ENCODE measurements at regions not wholly inside any gene's neighbourhood (a gene's known extent, or its start where the extent isn't known, plus 50 kb on each side); places are given as distances from the start of the nearest gene placed in this dataset.

DNA sequence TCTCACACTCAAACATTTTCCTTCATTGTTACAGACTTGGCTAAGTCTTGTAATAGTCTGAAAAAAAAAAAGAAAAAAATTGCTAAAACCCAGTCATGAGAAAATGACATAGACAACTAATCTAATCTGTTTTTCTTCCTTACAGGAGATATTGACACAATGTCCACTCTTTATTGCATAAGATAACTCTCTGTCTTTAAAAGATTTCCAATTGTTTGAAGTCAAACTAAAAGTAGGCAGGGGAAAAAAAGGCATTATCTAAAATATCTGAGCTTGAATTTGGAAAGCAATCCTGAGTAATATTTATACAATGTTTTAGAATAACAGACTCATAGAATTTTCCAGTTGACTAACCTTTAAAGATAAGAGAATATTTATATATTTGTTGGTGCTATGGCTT, 233.0 kb upstream of the CEP162 start:
- peak; percentile 25 for DNase-seq

DNA sequence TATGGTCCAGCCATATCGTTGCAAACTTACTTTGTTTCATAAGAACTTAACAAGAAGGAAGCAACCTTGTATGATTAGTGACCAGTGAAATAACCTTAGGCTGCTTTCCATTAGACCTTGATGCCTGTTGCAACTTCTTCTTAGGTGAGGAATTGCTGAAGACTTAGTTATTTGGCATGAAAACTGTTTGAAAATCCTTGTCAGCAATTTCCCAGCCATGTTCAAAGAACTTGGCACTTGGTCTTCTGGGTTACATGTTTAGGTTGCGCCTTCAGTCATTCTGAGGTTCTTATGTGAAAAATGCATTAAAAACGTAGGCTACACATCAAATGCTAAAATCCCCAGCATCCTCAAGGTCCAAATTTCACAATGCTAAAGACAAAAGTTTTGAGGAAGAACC, 232.0 kb upstream of the CEP162 start:
- DNase-seq, result no peak

DNA sequence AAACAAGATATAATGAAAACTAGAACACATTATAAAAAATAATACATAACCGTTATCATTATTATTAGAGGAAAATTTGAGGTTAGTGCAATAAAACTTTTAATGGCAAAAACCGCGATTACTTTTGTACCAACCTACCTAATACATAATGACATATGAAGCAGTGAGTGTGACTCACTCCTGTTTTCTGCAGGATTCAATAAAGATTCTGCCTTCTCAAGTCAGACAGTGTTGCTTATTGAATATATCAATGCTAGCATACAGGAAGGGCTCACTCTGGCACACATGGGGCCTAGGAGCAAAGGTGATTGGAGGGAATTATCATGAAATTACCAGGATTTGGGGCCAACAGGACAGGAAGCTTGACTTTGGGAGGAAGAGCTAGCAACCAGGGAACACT, 230.8 kb upstream of the CEP162 start:
- no peak for DNase-seq

DNA sequence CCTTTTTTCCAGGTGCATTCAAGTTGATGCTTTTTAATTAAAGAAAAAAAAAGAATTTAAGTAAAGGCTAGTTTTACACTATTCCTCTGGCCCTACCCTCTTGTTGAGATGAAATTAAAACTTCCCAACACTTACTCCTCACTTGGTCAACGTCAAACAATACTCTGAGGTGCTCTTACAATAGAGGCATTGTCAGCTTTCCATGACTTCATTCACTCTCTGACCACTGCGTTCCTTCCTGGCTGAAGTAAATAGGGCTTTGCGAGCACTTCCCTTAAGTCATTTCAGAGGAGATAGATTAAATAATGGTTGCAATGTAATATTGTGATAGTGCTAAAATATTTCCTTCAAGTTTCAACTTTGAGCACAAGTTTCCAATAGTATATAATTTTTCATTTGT, 229.8 kb upstream of the CEP162 start:
- DNase-seq, result no peak

DNA sequence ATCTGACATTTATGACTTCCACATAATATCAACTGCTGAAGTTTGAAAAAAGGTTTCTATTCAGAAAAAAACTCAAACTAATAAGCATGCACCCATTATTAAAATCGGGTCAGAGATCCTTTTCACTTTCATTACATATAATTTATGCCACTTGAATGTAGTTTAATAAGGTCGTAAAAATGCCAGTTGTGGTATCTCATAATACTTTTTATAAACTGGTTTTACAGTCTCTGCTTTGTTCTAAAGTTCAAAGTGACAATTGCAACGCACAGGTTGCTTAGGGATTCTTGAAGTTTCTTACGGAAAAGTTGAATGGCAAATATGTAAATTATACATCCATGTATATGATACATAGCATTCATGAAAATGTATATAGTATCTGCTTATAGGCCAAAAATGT, 229.4 kb upstream of the CEP162 start:
- DNase-seq, result no peak

DNA sequence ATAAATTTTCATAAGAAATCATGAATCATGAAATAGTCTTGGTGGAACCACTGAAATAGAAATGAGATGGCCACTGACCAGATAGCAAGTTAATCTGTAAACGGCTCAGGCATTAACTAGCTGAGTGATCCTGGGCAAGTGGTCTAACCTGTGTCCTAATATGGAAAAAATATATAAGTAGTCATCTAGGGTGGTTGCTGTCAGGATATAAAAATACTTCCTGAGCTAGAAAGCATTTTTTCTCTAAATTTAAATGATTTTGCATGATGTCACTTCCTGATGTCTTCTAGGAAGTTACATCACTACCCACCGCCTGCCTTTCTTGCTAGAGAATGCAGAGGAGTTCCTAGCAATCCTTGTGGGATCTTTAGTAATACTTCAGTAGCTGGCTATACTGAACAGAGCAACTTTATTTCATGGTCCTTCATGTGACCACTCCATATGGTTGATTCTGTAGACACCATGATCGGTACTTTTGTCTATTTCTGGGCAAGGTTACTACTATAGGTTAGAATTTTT, 228.1 kb upstream of the CEP162 start:
- DNase-seq, result peak; percentile 53

DNA sequence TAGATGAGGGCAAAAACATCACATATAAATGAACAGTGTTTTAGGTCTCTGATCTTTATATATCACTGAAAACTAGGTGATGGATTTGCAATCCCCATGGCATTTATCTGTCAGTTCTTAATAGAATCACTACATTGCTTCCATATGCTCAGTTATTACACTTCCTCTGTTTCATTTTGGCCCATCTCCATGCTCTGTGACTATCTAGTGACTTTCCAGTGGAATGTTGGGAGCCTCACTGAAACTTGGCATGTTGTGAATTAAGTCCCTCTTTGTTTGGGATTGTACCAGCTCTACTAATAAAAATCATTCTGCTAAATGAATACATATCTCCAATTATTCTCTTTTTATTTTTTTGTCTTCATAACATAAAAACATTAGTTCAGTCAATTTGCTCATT, 226.1 kb upstream of the CEP162 start:
- DNase-seq, result peak; percentile 66

DNA sequence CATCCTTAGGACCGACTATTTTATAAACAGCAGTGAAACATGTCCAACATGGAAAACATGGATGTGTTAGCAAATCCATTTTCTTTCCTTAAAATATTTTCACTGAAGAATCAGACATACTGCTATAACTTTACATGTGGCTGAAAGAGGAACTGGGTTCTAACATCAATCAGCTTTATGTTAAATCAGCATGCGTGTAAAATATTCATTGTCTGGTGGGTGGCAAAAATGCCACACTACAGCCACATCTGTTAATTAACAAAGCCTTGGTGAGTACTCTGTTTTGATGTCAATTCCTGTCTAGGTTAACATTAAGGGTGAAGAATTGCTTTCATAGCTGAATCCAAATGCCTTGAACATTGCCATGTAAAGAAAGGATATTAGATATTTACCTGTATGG, 222.6 kb upstream of the CEP162 start:
- DNase-seq, result no peak

DNA sequence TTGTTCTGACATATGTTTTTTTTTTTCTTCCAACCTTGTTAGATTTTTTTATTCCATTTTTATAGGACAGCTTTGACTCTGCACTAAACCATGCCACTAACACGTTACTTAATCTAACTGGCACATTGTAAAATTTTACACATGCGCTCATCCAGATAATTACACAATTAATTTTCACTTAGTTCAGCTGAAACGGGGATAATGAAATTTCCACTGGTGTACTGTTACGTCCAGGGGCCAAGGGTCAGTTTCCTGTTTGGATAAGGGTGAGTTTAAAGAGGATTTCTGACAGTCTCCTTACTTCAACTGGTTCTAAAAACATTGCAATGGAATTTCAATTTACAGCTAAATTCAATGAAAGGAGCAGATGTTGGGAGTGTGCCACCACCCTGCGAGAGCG, 221.8 kb upstream of the CEP162 start:
- DNase-seq, result no peak

DNA sequence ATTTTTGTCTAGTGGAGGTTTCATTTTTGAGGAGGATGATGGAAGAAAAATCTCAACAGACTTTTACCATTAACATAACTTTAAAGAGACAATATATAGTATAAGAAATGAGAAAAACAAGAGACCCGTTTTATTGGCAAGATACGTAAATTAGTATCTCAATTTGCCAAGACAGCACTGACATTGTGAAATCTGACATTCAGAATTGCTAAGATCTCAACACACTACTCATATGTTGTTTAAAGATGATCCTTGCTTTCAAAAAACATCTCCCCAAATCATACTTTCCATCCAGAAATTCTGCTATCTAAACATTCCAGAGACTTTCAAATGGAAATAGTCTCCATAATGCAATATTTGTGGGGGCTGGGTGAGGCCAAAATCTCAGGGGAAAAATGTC, 220.9 kb upstream of the CEP162 start:
- DNase-seq, result no peak

DNA sequence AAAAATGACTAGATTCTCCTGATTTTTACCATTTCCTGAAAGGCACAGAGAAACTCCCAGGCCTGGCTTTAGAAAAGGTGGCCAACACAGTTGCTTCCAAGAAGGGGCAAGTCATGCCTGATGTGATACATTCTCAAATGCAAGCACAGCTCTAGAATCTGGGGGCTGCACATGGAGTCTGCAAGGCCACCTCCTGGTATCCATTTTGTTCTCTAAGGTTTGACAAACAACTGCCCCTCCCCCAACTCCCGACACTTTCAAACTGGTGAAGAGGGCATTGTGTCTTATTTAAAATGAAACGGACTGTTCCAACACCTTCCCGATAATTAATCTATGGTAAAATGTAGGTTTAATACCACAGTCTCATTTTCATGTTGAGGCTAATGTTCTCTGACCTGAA, 220.2 kb upstream of the CEP162 start:
- no peak for DNase-seq

DNA sequence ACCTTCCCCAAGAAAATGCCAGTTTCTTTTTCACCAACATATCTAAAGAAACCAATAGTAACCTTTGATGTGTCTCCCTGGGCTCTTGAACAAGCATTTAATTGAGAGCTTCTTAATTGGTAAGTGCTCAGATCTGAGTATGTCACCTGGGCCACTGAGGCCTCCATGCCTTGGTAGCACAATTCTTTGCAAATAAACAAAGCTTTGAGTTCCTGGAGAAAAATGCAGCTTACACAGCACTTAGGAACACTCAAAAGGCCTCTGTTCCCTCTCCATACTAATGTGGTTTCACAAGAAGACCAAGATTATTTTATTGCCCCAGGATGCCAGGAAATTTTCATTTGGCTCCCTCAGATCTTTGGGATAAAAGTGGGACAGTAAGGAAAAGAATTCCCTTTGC, 217.6 kb upstream of the CEP162 start:
- no peak for DNase-seq

DNA sequence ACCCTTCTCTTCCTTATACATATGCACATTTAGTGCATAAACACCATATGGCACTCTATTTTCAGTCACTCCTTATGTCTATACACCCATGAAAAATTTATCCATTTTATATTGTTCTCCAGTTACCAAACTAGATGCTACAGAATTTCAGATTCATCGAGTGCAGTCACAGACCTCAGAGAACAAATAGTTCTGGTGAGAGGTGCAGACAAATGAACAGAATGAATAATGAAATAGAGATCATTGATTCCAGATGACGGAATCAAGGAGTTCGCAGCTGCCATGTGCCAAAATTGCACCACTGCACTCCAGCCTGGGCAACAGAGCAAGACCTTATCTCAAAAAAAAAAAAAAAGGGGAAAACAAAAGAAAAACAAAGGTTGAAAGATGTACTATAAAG, 214.8 kb upstream of the CEP162 start:
- DNase-seq, result peak; percentile 37

DNA sequence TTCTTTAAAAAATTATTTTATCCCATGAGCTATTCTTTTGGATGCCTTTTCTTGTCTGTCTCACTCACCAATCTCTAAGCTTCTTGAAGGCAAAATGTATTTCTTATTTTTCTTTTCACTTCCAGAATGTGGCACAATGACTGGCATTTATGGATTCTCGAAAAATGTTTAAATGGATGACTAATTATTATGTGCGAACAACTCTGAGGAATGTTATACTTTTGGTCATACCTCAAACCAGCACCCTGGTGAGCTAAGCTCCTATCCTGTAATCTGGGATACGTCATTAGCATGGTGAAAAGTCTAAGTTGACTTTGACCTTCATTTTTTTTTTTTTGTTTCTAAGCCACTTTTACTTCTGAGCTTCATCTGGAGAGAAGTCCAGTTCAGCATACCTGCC, 214.0 kb upstream of the CEP162 start:
- DNase-seq, result peak; percentile 5

DNA sequence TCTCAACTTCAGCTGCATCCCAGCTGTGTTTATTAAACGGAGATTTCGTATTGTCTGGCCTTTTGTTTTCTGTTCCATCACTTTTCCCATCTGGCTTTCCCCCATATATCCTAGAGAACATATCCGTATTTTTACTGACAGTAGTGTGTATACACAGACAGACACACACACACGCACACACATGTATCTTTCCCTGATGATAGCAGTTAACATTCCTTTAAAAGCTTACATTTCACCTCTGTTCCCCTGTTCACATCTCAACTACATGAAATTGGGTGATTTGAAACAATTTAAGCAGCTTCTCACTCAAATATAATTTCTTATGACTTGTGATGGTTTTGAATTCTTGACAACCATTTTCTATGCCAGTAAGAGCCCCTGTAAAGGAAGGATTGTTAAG, 207.1 kb upstream of the CEP162 start:
- DNase-seq, result no peak

DNA sequence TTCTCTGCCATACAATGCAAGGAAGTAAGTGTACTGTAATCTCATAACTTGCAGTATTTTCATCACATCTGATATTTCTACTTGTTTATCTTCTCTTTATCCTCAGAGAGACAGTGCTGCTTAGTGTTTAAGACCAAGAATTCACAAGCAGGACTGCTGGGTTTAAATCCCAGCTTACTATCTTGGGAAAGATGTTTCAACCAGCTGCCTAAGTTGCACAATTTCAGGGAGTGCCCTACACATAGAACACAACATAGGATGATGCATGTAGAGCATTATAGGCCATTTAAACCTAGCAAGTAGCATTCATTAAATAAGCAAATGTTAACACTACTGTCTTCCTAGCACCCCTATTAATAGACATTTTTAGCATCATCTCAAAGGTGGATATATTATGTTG, 205.2 kb upstream of the CEP162 start:
- peak; percentile 5 for DNase-seq

DNA sequence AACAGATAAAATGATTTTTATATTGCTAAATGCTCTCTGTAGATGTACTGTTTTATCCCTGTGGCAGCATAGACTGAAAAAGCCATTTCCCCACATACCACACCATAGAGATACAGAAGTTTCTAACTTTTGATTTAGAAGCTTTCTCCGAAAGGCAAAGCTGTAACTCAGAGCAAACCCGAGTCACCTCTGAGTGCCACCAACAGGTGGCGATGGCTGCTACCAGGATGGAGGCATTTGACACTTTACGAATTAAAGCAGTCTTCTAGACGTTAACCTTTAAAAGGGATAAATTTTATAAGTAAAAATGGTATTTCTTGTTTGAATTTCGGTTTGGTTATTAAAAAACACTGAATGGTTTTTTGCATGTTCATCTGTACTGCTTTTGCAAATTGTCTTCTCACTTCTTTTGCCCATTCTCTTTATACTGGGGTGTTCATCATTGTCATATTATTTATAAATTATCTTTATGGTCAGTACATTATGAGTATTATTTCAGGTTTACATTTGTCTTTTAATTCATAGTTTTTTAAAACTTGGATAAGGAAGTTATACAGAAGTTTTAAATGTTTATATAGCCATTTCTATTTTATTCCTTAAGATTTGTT, 201.0 kb upstream of the CEP162 start:
- peak; percentile 63 for DNase-seq

DNA sequence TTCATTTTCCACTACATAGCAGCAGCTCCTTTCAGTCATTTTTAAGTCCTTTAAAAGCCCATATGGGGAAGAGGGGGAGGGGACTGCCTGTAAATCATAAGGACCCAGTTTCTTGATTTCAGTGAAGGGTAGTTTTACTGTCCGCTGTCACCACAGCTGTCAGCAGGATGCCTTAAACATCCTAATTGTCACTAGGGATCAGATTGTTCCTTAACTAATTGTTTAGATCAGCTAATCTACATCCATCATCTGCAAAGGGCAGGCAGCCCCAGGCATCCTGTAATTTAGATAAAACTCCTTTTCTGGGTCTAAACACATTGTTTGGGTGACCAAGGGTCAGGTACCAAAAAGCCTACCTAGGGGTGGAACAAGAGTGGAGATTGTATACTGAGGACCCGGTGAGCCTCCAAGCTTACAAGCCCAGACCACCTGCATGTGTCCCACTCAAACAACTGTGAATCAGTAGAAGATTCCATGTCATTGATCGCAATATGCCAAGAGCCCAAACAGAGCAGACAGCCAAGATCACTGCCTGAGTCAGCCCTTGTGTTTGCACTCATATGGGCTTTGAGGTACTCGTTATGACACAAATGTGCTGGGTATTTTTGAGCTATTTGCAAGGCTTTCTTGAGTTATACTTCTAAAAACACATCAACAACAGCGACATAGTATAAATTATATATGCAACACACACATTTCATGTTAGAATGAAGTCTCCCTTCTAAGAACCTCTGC, 198.7 kb upstream of the CEP162 start:
- no peak for DNase-seq

DNA sequence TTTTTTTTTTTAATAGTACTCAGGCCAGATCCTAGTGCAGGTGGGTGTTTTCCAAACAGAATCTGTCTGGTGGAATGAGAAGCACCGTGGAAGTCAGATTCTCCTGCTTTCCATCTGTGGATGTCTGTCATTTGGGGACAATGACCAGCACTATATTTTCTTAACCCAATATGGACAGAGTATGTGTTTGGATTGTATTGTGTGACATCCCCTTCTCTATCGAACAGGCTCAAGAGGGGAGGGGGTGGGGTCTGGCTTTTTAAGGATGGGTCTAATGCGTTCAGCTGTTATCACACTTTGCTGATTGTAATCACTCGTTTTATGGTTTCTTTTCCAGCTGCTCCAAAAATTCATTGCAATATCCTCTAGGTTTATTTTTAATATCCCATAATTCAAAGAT, 197.5 kb upstream of the CEP162 start:
- no peak for DNase-seq

DNA sequence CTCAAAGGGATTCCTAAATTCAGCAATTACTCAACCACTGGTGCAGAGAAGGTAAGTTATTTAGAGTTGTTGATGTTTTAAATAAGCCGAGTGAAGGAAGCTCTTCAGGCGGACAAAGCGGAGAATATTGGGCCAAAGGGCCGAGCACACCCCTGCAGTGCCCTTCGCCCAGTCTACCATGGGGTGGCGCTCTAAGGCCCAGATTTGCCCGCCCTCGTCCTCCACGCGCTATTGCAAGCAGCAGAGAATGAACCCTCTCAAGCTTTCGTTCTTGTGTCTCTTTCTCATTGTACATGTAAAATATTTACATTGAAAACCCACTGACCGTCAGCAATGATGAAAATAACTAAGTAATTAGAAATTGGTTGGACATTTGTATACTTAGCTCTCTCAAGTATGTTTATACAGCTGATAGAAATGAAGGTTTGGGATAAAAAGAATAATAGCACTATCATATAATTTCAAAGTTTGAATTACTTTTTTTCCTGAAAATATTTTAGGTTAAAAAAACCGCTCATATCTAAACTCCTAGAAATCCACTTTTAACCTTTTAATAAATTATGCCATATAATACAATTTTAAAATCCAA, 195.0 kb upstream of the CEP162 start:
- DNase-seq, result peak; percentile 37

DNA sequence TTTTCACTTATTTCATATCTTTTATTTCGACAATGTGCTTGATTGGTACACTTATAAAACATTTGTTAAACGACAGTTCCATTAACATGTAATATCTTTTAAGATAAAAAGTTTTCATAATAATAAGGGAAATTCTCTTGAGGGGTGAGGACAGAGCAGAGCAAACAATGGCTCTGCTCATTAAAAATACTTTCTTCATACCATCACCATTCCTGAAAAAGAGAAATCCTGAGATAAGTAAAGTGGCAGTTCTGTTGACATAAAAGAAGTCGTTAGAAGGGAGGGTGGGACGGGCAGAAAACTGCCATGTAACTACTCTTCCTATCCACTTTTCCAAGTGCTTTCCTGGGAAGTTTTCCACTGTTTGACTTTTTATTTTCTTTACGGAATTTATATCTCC, 193.6 kb upstream of the CEP162 start:
- DNase-seq, result no peak

DNA sequence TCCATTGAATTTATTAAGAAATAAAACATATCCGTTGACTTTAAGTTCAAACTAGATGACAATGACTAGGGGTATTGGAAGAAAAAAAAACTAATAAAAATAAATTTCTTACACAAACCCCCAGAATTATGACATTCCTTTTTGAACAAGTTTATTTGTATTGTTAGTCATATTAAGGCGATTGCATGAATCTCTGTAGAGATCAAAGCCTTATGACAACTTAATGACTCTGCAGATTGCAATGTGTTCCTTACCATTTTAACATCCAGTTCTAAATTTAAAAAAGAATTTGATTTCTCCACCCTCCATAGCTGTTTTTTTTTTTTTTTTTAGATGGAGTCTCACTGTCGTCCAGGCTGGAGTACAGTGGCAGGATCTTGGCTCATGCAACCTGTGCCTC, 189.8 kb upstream of the CEP162 start:
- peak; percentile 75 for DNase-seq

DNA sequence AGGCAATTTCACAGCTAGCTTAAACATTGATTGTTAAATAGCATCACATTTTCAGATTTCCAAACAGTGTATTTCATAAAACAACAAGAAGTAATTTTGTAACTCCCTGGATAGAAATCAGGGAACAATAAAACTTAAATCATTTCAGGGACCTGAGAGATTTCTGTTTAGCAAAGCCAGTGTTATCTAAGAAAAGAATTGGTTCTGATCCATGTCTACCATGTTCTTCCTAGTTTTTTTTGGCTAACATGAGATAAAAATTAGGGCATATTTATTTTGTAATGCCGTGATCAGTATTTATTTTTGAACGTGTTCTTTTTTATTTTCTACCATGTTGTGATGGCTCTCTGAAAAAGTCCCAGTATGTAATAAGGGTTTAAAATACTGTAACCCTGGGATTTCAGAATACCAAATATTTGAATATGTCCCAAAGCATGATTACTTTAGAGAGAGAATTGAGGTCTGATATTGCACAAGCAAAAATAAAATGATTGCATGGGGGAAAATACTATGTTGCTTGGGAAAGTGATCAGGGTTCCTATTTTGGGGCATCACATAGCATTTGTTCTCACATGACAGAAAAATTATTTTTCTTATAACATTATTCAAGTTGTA, 188.7 kb upstream of the CEP162 start:
- DNase-seq, result no peak

DNA sequence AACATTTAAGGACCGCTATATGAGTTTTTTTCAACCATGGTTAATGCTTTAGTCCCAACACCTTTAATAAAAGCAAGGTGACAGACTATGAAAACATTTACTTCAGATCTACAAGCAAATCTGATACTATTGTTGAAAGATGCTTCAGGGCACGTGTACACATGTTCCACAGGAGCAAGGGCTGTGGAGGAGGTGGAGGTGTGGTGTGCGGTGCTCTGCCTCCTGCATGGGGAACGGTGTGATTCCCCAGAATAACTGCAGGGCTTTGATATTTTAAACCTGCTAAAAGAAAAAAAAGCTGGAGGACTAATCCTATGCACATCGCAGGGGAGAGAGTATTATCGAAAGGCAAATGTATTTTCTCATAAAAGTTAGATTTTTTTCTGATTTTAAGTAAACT, 188.1 kb upstream of the CEP162 start:
- no peak for DNase-seq

Data from fibroblast of skin of right biceps (primary cell).